Kasumi-1 (cell line): ENCODE measurements at regions not wholly inside any gene's neighbourhood (a gene's known extent, or its start where the extent isn't known, plus 50 kb on each side); places are given as distances from the start of the nearest gene placed in this dataset.
"Not testable (repeated sequence)": the region's sequence is repeated elsewhere in the genome, so short reads cannot be mapped to it uniquely, and the experiment has no call there.

Source experiments
- DNase-seq, 2 experiments: peaks; one replicate each; lab custom pipeline; 2025; lab: John Stamatoyannopoulos, UW

DNA sequence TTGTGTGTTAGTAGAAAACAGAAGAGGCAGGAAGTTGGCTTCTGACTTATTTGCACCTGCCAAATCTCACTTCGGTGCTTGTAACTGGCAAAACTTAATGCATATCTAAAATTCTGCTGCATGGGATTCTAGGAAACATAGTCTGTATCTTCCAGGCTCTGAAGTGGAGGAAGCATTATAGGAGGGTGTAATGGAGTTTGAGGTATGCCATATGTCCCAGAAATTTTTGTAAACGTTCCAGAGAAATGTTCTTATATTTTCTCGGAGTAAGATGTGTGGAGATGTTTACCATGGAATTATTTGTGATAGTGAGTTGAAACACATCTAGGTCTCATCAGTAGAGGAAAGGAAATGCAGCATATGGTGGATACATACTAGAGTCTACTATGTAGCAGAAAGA lies 1329.0 kb upstream of the NUDT12 start:
- no peak for DNase-seq

DNA sequence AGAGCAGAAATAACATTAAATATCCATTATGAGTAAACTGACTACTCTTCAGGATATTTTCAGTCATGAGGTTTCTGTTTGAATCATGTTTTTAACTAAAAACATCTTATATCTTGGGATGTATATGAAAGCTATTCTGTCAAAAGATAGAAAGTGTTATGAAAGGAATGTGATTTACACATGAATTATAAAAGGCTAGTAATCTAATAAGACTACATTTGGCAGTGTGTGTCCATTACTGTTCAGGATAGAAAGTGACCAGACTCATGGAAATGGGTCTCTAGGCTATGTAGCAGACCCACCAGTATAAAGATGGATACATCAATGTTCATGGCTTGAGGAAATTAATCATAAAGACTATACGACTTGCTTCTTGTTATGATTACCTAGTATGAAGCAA lies 1328.2 kb upstream of the NUDT12 start:
- no peak for DNase-seq

DNA sequence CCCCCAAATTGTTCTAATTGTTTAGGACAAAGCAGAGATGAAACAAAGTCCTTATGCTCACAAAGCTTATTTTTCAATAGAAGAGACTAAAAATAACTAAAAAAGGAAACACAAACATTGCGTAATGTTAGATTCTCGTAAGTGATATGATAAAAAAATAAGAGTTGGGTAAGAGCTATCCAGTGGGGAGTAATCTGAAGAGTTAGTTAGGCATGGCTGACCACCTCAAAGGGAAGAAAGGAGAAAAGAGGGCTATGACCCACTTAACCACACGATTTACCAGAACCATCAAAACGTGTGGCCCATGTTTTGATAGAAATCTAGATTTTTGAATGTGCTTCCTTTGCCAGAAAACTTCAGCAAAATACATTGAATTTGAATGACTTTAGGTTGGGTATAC lies 1296.8 kb upstream of the NUDT12 start:
- DNase-seq = no peak

GRCh38 chr5:104852099-104852498 lies 1289.5 kb upstream of the NUDT12 start:
- DNase-seq = not testable (repeated sequence)

GRCh38 chr5:104845541-104845940 lies 1283.0 kb upstream of the NUDT12 start:
- no peak for DNase-seq

- no peak for DNase-seq
These were observed 1281.2 kb upstream of the NUDT12 start for GRCh38 chr5:104843822-104844221.

GRCh38 chr5:104840284-104840683 lies 1277.7 kb upstream of the NUDT12 start:
- no peak for DNase-seq

DNA sequence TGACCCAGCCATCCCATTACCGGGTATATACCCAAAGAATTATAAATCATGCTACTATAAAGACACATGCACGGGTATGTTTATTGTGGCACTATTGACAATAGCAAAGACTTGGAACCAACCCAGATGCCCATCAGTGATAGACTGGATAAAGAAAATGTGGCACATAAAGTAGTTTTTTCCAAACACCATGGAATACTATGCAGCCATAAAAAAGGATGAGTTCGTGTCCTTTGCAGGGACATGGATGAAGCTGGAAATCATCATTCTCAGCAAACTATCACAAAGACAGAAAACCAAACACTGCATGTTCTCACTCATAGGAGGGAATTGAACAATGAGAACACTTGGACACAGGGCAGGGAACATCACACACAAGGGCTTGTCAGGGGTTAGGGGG lies 1268.9 kb upstream of the NUDT12 start:
- not testable (repeated sequence) for DNase-seq

DNA sequence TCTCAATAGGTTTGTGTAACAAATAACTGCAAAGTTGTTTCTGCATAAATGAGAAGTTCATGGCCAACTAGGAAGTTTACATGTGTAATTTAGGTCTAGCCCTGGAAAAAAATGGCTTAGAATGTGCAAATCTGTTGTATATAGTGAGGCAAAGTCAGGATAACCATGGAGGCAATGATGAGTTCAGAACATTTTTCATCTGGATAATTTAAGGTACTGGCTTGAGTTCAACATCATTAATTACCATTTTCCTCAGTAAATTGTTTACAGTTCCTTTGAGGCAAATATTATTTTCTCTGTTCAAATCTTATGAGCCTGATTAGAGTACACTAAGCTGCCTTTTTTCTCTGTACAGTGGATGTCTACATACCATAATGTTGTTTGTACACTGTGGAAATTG lies 1259.0 kb upstream of the NUDT12 start:
- no peak for DNase-seq

GRCh38 chr5:104817127-104817526 lies 1254.5 kb upstream of the NUDT12 start:
- no peak for DNase-seq

- DNase-seq = no peak
These were observed 1252.6 kb upstream of the NUDT12 start for GRCh38 chr5:104815212-104815611.

GRCh38 chr5:104800440-104801048 lies 1238.0 kb upstream of the NUDT12 start:
- no peak for DNase-seq

- no peak for DNase-seq
These were observed 1231.1 kb upstream of the NUDT12 start for GRCh38 chr5:104793755-104794080.

DNA sequence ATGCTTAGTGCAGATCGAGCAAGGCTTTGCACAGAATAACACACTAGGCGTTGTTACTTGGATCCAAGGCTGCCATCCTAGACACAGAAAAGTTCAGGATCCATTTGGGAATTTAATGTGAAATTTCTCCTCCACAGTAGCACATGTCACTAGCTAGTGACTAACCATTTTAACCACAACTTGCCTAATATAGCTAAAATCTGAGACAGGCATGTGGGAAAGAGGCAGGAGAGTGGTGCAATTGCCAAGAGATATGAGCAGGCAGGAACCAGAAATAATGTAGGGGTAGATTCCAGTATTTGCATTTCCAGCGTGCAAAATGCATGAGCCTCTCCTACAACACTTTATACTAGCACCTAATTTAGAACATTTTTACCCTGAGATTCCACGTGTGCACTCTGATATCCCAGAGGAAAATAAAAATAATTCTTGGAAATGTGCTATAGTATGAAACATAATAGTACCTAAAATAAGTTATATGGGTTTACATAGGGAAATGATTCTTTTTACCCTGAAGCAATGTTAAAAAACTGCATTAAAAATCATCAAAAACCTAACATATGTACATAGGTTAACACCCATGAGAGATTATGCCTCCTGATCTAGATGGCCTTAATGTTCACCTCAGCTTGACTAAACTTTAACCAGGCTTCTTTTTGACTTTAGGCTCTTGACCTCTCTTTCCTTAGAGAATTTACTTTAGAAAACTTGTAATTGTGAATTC lies 1230.6 kb upstream of the NUDT12 start:
- DNase-seq = peak in 1 of 2 experiments; percentile 6

- DNase-seq = no peak
These were observed 1226.8 kb upstream of the NUDT12 start for GRCh38 chr5:104789366-104789765.

DNA sequence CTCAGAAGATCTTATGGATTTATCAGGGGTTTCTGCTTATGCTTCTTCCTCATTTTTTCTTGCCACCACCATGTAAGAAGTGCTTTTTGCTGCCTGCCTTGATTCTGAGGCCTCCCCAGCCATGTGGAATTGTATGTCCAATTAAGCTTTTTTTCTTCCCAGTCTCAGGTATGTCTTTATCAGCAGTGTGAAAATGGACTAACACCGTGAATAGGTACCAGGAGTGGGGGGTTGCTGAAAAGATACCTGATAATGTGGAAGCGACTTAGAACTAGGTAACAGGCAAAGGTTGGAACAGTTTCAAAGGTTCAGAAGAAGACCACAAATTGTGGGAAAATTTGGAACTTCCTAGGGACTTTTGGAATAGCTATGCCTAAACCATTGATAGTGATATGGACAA lies 1222.5 kb upstream of the NUDT12 start:
- DNase-seq = no peak

- DNase-seq = no peak
These were observed 1211.8 kb upstream of the NUDT12 start for GRCh38 chr5:104774372-104774771.

DNA sequence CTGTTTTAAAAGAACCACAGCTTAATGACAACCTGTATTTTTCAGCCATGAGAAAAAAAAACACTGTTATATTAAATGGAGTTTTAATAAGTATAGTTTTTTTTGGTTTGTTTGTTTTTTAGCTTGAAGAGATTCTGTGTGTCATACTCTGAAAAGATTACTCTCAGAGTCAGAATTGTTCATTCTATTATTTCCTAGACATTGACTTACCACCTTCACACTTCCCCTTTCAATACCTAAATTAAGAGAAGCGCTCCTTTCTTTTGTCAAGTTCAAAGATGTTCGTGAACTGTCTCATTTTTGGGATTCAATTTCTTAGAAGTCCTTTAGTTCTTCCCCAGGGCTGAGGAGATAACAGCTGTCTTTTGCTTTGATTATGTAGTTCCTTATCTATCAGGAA lies 1201.6 kb upstream of the NUDT12 start:
- DNase-seq = no peak

- DNase-seq = no peak
These were observed 1200.6 kb upstream of the NUDT12 start for GRCh38 chr5:104763216-104763615.

- no peak for DNase-seq
These were observed 1195.3 kb upstream of the NUDT12 start for GRCh38 chr5:104757915-104758314.

DNA sequence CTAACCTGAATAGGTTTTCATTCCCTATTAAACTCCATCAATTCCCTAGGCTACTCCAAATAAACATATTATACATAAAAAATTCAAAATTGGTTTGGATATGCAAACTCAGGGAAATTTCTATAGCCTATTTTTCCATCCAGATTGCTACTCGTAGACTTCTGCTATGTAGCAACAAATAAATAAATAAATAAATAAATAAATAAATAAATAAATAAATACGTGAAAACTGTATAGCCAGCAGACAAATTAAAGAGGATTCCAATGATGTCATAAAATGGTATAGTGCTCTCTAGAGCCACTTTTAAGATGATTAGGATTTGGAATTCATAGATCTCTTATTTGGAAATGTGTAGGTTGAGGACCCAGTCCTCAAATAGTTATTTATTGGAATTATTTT lies 1193.2 kb upstream of the NUDT12 start:
- no peak for DNase-seq

DNA sequence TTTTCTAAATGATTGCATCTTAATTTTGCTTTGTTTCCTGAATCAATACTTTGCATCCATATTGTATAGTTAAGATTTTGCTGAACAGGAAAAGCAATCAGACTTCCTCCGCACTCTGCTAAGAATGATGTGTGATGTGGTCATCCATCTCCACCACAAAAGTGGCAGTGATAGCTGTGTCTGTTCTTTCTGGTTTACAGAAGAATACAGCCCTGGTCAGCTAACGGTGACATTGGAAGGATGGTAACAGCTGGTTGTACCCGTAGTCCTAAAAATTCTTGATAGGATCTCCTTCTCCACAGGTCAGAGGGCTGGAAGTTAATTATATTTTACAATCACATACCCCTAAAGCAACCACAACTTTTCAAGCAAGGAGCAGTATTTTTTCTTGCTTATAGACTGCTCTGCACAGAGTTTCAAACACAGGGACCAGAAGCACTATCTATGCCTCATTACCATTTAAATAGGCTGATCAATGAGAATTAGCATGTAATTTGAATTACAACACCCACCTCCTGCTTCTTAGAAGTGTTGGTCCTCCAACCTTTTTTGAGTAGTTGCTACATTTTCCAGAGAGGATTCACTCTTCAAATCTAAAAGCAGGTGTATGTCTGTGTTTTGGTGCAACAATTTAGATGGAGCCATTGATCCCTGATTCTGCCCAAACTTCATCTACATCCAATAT lies 1191.9 kb upstream of the NUDT12 start:
- no peak for DNase-seq

GRCh38 chr5:104751969-104752368 lies 1189.4 kb upstream of the NUDT12 start:
- DNase-seq = no peak

GRCh38 chr5:104739905-104740304 lies 1177.3 kb upstream of the NUDT12 start:
- DNase-seq = no peak
